AG08396 (cell line): ENCODE measurements at regions not wholly inside any gene's neighbourhood (a gene's known extent, or its start where the extent isn't known, plus 50 kb on each side); places are given as distances from the start of the nearest gene placed in this dataset.
A peak's percentile ranks its signal among the peaks of the same experiment; 100 is the strongest.

Source experiments
- DNase-seq: peaks from one replicate; pipeline ENCODE4 v3.0.0; 2012; ENCODE audit warnings: low spot score, mixed read lengths

DNA sequence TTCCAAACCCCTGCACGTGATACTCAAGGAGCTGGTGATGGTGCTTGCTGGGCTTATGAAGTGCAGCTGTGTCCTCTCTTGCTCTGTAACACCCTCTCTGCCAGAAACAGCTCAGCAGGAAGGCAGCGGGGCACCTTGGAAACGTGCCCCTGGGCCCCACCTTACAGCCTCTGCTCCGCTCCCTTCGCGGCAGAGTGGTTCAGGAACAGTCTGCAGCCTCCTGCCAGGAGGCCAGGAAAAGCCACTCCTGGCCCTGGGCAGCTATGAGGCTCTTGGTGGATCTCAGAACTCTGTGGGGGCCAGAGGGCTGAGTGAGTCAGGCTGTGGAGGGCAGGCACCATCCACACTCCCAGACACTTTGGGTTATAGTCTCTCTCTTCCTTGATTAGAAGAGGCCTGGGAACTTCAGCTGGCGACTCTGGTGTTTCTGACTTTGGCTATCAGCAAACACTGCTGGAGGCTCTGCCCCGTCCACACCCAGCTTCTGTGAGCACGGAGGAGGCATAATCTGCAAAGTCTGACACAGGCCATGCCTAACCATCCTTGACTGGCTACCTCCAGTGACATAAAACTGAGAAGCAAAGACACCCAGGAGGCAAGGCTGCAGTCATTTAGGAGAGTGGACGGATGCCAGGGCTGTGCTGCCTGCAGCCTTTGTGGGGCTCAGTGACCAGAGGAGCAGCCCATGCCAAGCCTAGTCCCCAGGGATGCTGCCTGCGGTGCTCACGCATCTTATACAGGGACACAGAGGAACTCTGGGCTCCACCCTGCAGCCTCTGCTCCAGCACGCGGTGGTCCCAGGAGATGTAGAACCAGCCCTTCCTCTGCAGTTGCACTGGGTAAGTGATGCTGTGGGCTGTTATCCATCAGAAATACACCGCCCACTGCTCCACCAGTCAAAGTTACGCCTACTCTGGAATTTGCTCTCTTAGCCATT, 65.3 kb downstream of the METRNL start:
- DNase-seq = peak; percentile 40

DNA sequence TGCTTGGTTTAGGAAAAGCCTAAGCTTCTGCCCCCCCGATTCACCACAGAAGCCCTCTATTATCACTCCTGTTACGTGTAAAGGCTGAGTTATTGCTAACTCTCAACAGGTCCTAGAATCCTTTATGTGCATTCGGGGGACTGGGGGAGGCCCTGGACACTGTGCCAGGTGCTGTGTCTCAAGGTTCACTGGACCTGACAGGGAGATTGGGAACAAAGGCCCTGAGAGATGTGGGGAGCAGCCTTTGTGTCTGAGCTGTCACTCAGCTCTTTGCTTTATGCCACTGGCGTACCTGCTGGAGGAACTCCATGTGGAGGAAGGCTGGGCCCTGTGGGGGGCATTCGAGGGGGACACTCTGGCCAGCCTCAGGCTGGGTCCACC, 65.9 kb downstream of the METRNL start:
- DNase-seq = no peak

DNA sequence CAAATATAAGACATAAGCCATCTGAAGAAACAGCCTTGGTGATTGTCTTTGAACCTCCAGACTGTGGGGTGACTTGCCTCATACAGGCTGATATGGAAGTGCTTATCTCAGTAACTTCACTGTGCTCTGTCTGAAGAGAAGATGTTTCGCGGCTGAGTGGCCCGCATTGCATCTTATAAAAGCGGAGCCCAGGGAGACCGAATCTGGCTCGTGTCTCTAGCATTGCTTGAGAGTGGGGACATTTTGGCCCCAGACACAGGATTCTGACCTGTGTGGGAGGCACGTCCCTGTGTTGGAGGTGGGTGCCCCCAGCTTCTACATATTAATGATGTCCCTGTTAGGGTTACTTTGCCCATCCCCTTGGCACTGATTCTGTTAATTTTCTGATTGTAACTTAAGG, 66.4 kb downstream of the METRNL start:
- no peak for DNase-seq

DNA sequence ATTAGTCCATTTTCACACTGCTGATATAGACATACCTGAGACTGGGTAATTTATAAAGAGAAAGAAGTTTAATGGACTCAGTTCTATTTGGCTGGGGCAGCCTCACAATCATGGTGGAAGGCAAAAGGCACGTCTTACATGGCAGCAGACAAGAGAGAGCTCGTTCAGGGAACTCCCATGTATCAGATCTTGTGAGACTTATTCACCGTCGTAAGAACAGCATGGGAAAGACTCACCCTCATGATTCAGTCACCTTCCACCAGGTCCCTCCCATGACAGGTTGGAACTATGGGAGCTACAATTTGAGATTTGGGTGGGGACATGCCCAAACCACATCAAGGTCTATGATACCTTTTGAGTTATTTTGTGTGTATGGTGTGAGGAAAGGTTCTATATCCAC, 66.9 kb downstream of the METRNL start:
- DNase-seq = no peak

DNA sequence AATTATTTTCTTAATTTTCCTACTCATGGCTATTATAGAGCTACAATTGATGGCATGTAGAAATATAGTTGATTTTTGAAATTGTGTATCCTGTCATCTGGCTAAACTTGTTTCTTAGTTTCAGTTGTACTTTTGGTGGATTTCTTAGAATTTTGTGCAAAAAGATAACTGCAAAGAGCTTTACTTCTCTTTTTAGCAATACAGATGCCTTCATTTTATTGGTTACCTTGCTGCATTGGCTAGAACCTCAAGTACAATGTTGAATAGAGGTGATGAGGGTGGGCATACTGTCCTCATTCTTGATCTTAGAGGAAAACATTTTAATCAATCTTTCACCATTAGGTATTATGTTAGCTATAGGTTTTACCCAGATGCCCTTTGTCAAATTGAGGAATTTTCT, 67.9 kb downstream of the METRNL start:
- DNase-seq = no peak

DNA sequence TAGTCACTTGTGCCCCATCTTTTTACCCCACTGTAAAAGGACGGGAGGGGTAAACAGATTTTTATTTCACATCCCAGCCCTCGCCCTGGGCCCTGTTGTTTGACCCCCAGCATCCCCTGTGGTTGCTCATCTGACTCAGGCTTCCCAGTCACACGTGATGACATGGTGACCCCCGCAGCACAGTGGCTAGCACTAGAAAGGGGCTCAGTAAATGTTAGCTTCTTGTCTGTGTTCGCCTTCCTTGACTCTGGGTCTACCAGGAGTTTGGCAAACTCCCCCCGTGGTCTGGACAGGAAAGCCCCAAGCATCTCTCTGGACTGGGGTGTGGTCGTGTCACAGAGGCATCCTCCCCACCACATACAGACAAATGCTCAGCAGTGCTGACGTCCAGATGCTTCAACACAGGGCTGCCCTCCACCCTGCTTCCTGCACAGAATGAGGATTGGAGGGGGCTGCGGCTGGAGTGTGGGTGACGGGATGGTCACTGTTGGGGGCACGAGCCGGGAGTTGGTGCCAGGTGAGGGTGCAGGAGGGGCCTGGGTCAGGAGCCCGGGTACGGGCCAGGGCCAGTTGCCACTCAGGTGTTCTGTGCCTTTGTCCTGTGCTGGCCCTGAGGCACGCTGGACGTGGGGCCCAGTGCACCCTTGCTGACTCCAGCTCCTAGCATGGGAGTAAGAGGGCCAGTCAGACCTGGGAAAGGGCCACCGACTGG, 69.1 kb downstream of the METRNL start:
- DNase-seq = no peak

DNA sequence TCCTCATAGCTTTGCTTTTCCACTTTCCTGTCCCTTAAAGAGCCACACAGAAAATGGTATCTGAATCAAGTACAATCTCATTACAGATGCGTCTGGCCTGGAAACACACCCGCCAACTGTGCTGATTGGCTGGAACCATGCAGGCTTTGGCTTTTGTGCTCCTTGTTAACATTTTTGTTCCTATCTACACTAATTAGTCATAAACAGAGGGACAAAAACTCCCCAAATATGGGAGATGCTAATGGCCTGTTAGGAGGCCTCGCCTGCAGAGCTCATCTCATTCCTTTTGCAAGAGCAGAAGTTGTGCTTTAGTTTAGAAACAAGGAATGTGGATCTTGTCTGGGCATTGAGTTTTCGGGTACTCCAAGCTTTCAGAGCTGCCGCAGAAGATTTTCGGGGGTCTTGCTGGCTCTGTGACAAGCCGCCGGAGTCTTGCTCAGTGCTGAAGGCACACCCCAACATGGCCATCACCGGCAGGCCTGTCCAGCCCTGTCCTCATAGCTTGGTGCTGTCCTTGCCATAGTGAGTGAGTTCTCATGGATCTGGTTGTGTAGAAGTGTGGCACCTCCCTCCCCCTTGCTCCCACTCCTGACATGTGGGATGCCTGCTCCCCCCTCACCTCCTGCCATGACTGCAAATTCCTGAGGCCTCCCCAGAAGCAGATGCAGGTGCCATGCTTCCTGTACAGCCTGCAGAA, 69.8 kb downstream of the METRNL start:
- no peak for DNase-seq

DNA sequence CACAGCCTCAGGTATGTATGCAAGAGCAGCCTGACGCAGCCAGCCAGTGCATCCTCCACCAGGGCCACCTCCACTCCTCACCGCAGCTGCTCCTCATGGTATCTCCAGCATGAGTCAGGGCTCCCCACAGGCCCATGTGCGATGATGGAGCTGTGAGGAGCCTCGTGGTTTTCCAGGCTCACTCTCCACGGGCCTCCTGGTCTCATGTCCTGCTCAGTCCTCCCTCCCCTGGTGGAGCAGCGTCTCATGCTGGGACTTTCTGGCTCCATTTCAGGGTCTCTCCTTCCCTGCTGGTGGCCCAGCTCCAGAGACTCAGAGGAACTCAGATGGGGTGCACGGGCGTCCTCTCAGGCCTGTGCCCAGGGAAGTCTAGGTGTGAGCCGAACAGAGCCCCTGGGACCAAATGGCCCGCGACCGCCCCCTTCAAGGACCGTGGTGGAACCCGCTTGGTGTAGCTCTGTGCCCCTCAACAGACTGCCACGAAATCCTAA, 70.4 kb downstream of the METRNL start:
- DNase-seq = no peak

DNA sequence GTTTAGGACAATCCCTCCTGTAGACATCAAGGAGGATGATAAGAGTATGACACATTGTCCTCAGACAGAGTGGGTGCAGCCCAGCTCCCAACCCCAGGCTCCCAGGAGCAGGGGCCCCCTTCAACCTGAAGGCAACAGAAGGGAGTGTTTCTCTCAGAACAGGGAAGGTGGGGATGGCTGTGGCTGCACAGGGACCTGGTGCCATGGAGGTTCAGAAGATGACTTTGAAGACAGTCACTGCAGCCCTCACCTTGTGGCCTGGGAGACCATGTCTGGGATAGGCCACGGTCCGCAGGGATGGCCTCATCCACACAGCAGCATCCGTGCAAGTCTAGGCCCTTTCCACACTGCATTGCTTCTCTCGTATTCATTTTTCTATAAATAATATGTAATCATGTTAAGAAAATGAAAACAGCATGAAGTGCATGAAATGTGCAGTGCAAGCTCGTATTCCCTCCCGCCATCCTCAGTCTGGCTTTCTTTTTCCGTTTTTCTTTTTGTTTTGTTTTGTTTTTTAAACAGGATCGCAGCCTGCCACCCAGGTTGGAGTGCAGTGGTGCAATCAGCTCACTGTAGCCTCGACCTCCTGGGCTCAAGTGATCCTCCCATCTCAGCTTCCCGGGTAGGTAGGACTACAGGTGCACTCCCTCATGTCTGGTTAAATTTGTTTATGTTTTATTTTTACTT, 71.1 kb downstream of the METRNL start:
- peak; percentile 8 for DNase-seq

DNA sequence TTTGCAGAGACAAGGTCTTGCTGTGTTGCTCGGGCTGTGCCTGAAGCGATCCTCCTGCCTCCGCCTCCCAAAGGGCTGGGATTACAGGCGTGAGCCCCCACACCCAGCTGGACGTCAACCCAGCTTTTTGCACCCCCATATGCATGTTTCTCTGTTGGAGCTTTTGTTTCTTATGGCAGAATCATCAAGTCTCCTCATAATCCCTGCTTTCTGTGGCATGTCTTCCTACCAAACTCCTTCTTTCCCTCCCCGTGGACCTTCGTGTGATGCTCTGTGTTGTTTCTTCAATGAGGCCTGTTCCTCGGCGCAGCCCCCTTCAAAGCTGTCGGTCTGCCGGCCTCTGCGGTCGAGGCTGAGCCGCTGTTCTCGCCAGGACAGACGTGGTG, 71.6 kb downstream of the METRNL start:
- no peak for DNase-seq

DNA sequence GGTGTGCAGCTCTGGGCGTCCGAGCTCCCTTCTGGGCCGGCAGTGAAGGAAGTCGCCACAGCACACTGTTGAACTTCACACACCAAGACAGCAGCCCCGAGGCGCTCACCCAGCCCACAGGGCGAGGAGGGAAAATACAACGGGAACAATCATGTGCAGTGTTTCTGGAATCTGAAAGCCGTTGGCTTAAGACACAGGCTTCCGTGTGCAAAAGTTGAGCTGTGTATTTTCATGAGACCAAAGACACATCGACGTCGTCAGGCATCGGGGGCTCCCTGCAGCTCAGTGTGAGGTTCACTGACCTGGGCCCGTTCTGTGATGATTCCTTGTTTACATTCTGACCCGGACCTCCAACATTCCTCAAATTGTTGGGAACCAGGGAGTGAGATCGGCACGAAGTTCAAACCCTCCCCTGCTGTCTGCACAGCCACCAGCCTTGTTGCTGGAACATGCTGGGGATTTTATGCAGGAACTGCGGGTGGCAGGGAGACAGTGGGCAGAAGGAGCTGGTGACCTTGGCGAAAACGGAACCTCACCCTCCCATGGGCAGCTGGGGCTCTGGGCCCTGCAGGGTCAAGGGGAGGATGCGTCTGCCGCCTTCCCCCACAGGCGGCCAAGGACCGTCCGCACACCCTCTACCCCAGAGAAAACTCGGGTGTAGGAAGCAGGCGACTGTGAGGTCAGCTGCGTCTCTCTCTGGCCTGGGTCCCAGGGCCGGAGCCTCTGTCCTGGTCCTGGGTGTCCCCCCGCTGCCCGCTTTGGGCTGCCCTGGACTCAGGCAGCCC, 72.2 kb downstream of the METRNL start:
- no peak for DNase-seq

DNA sequence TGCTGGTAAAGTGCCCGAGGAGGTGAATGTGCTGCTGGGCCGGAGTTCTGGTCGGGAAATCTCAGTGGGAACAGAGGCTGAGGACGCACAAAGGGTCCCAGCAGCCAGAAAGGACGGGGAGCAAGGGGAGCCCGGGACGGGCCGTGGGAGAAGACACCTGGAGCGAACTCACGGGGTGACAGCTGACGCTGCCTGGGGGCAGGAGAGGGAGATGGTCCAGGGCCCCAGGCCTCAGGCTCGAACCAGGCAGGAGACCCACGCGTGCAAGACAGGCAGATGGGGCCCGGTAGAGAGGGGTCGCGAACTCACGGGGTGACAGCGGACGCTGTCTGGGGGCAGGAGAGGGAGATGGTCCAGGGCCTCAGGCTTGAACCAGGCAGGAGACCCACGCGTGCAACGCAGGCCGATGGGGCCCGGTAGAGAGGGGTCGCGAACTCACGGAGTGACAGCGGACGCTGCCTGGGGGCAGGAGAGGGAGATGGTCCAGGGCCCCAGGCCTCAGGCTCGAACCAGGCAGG, 72.9 kb downstream of the METRNL start:
- DNase-seq = no peak

DNA sequence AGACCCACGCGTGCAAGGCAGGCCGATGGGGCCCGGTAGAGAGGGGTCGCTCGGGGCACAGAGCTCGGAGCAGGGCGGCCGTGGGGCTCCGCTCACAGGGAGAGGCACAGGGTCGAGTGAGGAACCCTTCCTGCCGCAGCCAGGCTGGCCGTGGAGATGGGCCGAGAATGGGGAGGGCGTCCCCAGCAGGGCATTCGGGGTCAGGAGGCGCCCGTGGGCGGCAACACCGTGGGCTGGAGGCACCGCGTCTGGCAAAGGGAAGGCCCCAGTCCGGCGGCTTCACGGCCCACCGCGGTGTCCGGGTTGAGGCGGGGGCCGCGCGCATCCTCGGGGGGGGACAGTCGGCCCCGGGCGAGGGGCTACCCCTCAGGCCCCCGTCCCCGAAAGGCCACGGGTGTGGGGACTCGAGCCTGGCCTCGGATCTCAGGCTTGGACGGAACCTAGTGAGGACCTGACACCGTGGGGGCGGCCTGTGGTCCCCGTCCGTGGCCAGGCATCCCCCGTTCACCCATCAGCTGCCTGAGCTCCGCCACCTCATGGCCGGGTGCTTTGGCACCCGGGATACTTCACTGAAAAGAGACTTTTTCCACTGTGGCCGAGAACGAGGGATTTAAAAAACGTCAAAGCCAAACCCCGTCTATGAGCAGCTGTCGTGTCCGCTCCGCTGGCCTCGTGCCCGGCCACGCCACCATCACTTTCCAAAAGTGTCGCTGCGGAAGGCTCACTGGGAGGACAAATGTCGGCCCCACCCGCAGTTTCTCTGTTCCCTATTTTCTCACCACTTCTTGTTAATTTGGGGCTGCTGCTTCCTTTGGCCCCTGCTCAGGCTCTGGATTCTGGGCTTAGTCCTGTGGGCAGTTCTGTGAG, 73.6 kb downstream of the METRNL start:
- DNase-seq = no peak

DNA sequence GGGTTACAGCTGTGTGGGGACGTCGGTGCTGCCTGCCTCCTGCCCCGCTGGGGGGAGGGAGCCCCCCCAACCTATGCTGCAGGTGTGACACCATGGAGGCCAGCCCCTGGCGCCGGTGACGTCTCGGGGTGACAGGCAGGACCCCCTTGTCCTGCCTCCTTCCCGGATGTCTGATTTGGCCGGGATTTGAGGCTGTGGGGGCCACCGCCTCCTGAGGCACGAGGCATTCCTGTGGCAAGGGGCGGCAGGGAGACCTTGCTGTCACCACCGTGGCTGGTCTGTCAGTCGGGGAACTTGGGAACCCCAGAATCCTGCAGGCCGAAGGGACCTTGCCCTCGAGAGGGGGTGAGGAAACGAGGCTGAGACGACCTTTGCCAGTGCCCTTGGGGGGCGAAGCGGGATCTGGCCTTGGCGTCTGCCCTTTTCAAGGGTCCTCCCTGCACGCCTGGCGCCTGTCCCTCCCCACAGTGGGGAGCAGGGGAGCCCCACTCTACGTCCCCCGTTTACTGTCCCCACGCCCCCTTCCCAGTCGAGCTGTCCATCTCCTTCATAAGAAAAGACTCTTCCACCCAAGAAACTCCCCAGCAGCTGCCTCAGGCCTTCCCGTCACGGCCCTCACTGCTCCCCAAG, 74.4 kb downstream of the METRNL start:
- DNase-seq = no peak

DNA sequence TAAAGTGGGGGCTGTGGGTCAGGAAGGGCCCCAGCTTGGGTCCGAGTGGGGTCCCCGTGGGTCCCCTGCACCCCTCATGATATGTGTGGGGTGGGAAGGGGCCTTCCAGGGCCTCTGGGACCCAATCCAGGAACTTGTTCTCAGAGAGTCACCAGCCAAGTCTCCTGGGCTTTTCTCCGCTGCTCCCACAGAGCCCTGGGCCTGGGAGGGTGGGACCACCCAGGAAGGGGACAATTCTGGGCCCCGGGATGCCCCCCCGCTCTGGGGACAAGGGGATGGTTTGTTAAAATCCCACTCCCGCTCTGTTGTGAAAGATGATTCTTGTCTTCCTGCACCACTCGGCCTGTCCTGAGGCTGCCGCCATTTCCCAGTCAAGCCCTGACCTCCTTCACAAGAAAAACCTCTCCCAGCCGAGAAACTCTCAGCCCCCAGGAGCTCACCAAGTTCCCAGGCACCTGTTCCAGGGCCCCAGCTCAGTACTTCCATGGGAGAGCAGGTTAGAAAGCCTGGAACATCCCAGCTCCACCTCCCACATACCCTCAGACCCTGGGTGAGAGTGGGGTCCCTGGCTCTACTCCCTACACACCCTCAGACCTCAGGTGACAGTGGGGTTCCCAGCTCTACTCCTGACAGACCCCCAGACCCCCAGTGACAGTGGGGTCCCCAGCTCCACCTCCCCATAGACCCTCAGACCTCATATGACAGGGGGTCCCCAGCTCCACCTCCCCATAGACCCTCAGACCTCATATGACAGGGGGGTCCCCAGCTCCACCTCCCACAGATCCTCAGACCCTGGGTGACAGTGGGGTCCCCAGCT, 75.1 kb downstream of the METRNL start:
- DNase-seq = no peak

DNA sequence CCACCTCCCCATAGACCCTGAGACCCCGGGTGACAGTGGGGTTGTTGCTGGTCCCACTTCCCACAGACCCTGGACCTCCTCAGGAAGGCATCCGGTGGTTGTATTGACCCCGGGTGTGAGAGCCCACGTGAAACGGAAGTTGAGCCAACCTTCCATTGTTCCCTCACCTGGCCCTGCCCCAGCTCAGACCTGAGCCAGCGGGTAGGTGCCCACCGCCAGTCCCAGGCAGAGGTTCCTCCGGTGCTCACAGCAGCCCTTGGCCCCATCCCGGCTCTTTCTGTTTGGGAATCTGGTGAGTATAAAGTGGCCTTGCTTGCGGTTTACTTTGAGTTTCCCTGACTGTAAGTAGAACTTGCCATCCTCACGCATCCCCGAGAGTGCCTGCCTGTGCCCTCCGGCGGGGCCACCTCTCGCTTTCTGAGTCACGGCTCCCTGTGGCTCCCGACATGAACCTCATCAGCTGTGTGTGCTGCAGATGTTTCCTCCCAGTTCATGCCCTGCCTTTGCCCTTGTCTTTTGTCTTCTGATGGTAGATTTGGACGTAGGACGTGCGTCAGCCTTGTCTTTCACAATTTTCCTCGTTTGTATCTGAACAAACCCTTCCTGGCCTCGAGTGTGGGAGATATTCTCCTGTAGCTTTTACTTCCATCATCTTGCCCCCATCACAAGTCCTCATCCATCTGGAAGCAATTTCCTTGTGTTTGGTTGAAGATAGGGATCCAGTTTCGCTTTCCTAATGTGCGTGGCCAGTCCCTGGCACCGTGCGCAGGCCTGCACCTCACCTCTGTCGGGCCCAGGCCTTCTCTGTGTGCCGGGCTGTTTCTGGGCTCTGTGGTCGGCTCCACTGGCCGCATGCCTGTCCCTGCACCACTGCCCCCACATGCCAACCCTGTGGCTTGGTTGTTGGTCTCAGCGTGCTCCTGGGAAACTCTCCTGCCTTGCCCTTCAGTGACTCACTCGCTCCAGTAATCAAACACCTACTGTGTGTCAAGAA, 76.0 kb downstream of the METRNL start:
- peak; percentile 72 for DNase-seq

DNA sequence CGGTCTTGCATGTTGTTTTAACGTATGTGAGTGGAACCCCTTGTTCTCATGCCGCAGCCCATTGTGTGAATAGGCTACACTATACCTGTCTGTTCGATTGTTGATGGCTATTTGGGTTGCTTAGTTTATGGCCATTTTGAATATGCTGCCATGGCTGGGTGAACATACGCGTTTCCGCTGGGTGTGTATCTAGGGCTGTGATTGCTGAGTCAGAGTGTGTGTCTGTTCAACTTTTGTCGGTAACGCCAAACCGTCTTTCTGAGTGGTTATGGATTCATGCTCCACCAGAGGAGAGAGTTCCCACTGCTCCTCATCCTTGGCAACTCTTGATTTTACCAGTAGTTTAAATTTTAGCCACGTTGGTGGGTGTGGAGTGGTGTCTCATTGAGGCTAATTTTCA, 77.0 kb downstream of the METRNL start:
- no peak for DNase-seq
